PFSK-1 (cell line): ENCODE measurements at regions not wholly inside any gene's neighbourhood (a gene's known extent, or its start where the extent isn't known, plus 50 kb on each side); places are given as distances from the start of the nearest gene placed in this dataset.

Experiments used
- POLR2AphosphoS5 ChIP-seq: IDR thresholded peaks from 2 replicates; pipeline ENCODE4 v1.6.1; 2012; ENCODE audit warnings: low read depth, mild to moderate bottlenecking, control low read depth, low read length, moderate library complexity
- REST ChIP-seq, 2 experiments: IDR thresholded peaks; 2 replicates each; pipeline versions ENCODE4 v1.6.1 to v1.8.0; 2011 to 2012; ENCODE audit warnings: low read depth in 2 of 2, low read length in 2 of 2, control low read depth in 1 of 2, inconsistent platforms in 1 of 2, mild to moderate bottlenecking in 1 of 2, moderate library complexity in 1 of 2; ENCODE audit not compliant: insufficient read depth in 1 of 2
- TAF1 ChIP-seq: IDR thresholded peaks from 2 replicates; pipeline ENCODE4 v1.6.1; 2012; ENCODE audit warnings: low read length, control low read depth, borderline replicate concordance; ENCODE audit not compliant: insufficient read depth

GRCh38 chr10:123413353-123413752 is 252.8 kb upstream of the GPR26 start:
- no peak for TF ChIP-seq REST (IDR thresholded peaks at IDR 0.05; ENCODE audit: insufficient read depth in 1 of 2, low read depth in 2 of 2, low read length in 2 of 2)
- TF ChIP-seq POLR2AphosphoS5: no peak
- TF ChIP-seq TAF1: no peak
